Urothelium cell line (cell line): ENCODE measurements at regions not wholly inside any gene's neighbourhood (a gene's known extent, or its start where the extent isn't known, plus 50 kb on each side); places are given as distances from the start of the nearest gene placed in this dataset.

Experiments
- DNase-seq: peaks from one replicate; pipeline ENCODE4 v3.0.0; 2011; ENCODE audit warnings: low spot score, mixed read lengths
- FAIRE-seq: peaks from 2 replicates; lab custom pipeline; 2011; peaks lifted over from hg19 to GRCh38; lab: Jason Lieb, UNC

GRCh38 chr5:106923409-106923808 is 747.3 kb downstream of the EFNA5 start:
- DNase-seq (no peak), FAIRE-seq (no peak)

GRCh38 chr5:106921567-106921966 is 749.2 kb downstream of the EFNA5 start:
- no peak for DNase-seq
- FAIRE-seq, result no peak

GRCh38 chr5:106910486-106910885 is 760.3 kb downstream of the EFNA5 start:
- DNase-seq (no peak), FAIRE-seq (no peak)

- DNase-seq (no peak), FAIRE-seq (no peak)
Observed at GRCh38 chr5:106909716-106910115, 761.0 kb downstream of the EFNA5 start.

GRCh38 chr5:106907979-106908378 is 762.8 kb downstream of the EFNA5 start:
- no peak for FAIRE-seq
- DNase-seq, result no peak

- no peak for DNase-seq
Observed at GRCh38 chr5:106906199-106906598, 764.5 kb downstream of the EFNA5 start.

GRCh38 chr5:106894964-106895363 is 775.8 kb downstream of the EFNA5 start:
- no peak for FAIRE-seq
- DNase-seq, result no peak

More at GRCh38 chr5:106906199-106906598, 764.5 kb downstream of the EFNA5 start:
- FAIRE-seq, result no peak

- DNase-seq, result no peak
- FAIRE-seq, result no peak
Observed at GRCh38 chr5:106882035-106882434, 788.7 kb downstream of the EFNA5 start.

GRCh38 chr5:106880656-106881055 is 790.1 kb downstream of the EFNA5 start:
- no peak for FAIRE-seq
- DNase-seq, result no peak

GRCh38 chr5:106877881-106878280 is 792.9 kb downstream of the EFNA5 start:
- FAIRE-seq, result no peak
- no peak for DNase-seq

GRCh38 chr5:106876665-106877194 is 794.0 kb downstream of the EFNA5 start:
- peak; percentile 84 for FAIRE-seq
- no peak for DNase-seq

GRCh38 chr5:106876298-106876622 is 794.5 kb downstream of the EFNA5 start:
- FAIRE-seq, result no peak
- no peak for DNase-seq

GRCh38 chr5:106875591-106876297 is 795.0 kb downstream of the EFNA5 start:
- peak; percentile 53 for DNase-seq
- peak; percentile 97 for FAIRE-seq

GRCh38 chr5:106874974-106875373 is 795.8 kb downstream of the EFNA5 start:
- FAIRE-seq, result no peak
- no peak for DNase-seq

- DNase-seq, result no peak
- peak; percentile 89 for FAIRE-seq
Observed at GRCh38 chr5:106874531-106874930, 796.2 kb downstream of the EFNA5 start.

GRCh38 chr5:106873568-106873967 is 797.2 kb downstream of the EFNA5 start:
- FAIRE-seq (peak; percentile 99), DNase-seq (peak; percentile 79)

- no peak for DNase-seq
- FAIRE-seq, result no peak
Observed at GRCh38 chr5:106865279-106865678, 805.5 kb downstream of the EFNA5 start.

- DNase-seq (no peak), FAIRE-seq (no peak)
Observed at GRCh38 chr5:106862450-106863193, 808.1 kb downstream of the EFNA5 start.

- no peak for FAIRE-seq
Observed at GRCh38 chr5:106860398-106861044, 810.2 kb downstream of the EFNA5 start.

GRCh38 chr5:106858616-106859015 is 812.1 kb downstream of the EFNA5 start:
- DNase-seq, result no peak
- FAIRE-seq, result no peak

More at GRCh38 chr5:106860398-106861044, 810.2 kb downstream of the EFNA5 start:
- DNase-seq, result no peak

GRCh38 chr5:106854922-106855321 is 815.8 kb downstream of the EFNA5 start:
- FAIRE-seq (no peak), DNase-seq (no peak)
